ENCODE measurements at regions not wholly inside any gene's neighbourhood (a gene's known extent, or its start where the extent isn't known, plus 50 kb on each side); places are given as distances from the start of the nearest gene placed in this dataset.

DNA sequence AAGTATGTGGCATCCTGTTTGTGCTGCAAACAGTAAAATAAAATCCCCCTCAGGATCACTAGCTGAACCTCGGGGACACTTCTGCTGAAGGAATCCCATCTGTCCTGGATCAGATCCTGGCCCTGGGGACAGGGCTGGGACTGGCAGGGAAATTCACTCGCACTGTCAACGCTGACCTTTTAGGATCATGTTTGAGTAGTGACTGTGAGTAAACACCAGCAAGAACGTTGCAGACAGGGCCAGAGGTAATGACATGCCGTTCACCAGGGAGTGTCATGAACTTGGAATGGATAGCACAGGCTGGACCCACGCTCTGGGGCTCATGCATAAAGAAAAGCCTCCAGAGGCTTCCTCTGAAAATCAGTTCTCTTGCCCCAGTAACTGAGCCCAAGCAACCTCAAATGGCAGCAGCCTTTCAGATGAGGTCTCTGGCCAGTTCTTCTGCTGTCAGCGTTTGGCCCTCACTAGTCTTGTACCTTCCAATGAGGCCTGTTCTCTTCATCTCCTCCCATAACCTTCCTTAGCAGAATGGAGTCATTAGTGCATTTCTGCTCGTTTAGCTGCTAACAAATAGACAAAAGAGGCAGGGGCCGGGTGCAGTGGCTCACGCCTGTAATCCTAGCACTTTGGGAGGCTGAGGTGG lies 51.0 kb upstream of the BARX2 start:
- no CpG with 5 or more reads among the region's 10 CpGs for WGBS (ENCODE audit: extremely low coverage, insufficient coverage, low lambda C conversion rate)
- Histone ChIP-seq H3K9ac (ENCODE audit: low read length) (no peak overlapping the region), H3K4me3 (ENCODE audit: low read length) (no peak overlapping the region)

DNA sequence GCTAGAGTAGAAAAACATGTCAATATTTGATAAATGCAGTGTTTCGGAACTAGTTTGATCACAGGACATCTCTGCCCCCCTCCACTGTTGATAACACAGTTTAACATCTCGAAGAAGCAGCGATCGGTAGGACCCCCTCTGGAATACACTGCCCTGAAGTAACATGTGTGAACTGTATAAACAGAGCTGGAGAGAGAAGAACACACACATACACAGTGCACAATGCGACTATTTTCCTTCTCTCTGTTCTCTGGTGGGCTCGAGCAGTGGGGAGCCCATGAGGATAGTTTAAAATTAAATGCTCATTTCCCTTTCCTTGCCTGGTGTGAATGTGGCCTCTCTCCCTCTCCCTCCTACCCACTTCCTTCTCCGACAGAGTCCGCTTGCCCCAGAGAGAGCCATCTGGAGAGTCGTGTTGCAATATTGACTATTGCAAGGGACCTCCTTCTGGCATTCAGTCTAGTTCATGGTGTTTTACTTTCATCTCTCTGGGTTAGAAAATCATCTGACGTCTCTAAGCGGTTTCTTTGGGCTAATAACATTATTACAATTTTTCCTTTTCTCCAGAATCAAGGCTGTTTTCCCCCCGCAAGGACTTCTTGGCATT lies 51.6 kb upstream of the BARX2 start:
- Histone ChIP-seq H3K4ac (ENCODE audit: low read depth, low read length) (no peak overlapping the region), H4K8ac (ENCODE audit: low read depth, low read length) (no peak overlapping the region), H3K27me3 (ENCODE audit: insufficient read depth, low read length, poor library complexity) (no peaks in the 10 kb centered on the region), H2BK15ac (replicated peaks; ENCODE audit: low read depth) (no peak overlapping the region), H3K18ac (ENCODE audit: low read length) (no peak overlapping the region), H4K5ac (ENCODE audit: low read length) (no peak overlapping the region), H3K9ac (ENCODE audit: low read length) (no peak overlapping the region), H3K56ac (ENCODE audit: low read length) (no peak overlapping the region), H3K27ac (ENCODE audit: low read depth, low read length) (no peak overlapping the region), H3K79me1 (ENCODE audit: low read length) (no peaks in the 10 kb centered on the region), H3K4me2 (ENCODE audit: low read length) (no peak overlapping the region), H2BK5ac (ENCODE audit: low read length) (no peak overlapping the region), H3K4me1 (ENCODE audit: control insufficient read depth, low read depth, low read length) (no peaks in the 10 kb centered on the region), H2BK120ac (ENCODE audit: low read depth, low read length) (no peak overlapping the region), H3K23ac (ENCODE audit: low read length) (no peak overlapping the region), H3K36me3 (ENCODE audit: control insufficient read depth, insufficient read depth, low read length) (no peaks in the 10 kb centered on the region), H3K4me3 (ENCODE audit: low read length) (no peak overlapping the region), H3K79me2 (ENCODE audit: control insufficient read depth, insufficient read depth, low read length) (no peaks in the 10 kb centered on the region), H2AK5ac (ENCODE audit: low read length) (no peak overlapping the region)
- no peak for DNase-seq
- no CpG with 5 or more reads among the region's 12 CpGs for WGBS (ENCODE audit: extremely low coverage, insufficient coverage, low lambda C conversion rate)

More for the DNA sequence above, 51.0 kb upstream of the BARX2 start:
- Histone ChIP-seq H3K36me3 (ENCODE audit: control insufficient read depth, insufficient read depth, low read length) (no peaks in the 10 kb centered on the region), H3K4me2 (ENCODE audit: low read length) (no peak overlapping the region), H2BK120ac (ENCODE audit: low read depth, low read length) (no peak overlapping the region), H2AK5ac (ENCODE audit: low read length) (no peak overlapping the region), H3K56ac (ENCODE audit: low read length) (no peak overlapping the region), H2BK5ac (ENCODE audit: low read length) (no peak overlapping the region), H3K23ac (ENCODE audit: low read length) (no peak overlapping the region), H3K18ac (ENCODE audit: low read length) (no peak overlapping the region), H3K27me3 (ENCODE audit: insufficient read depth, low read length, poor library complexity) (no peaks in the 10 kb centered on the region), H3K79me1 (ENCODE audit: low read length) (no peaks in the 10 kb centered on the region), H4K8ac (ENCODE audit: low read depth, low read length) (no peak overlapping the region), H2BK15ac (replicated peaks; ENCODE audit: low read depth) (no peak overlapping the region), H3K79me2 (ENCODE audit: control insufficient read depth, insufficient read depth, low read length) (no peaks in the 10 kb centered on the region), H4K5ac (ENCODE audit: low read length) (no peak overlapping the region), H3K27ac (ENCODE audit: low read depth, low read length) (no peak overlapping the region), H3K4ac (ENCODE audit: low read depth, low read length) (no peak overlapping the region), H3K4me1 (ENCODE audit: control insufficient read depth, low read depth, low read length) (no peaks in the 10 kb centered on the region)
- DNase-seq = no peak

DNA sequence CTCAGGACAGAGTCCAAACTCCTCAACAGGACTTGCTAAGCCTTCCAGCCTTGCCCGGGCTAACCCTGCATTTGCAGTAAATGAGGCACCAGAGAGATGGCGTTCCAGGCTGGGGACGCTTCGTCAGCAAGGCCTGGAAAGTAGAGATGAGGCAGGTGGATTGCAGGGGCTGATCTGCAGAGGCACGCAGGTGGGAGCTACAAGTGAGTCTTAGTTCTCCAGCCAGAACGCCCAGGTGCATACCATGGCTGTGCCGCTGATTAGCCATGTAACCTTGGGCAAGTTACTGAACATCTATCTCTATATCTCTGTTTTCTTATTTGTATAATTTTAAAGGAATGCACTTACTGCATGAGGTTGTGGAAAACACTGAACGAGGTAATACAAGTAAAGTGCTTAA lies 52.7 kb upstream of the BARX2 start:
- Histone ChIP-seq H2BK120ac (ENCODE audit: low read depth, low read length) (no peak overlapping the region), H3K4me1 (ENCODE audit: control insufficient read depth, low read depth, low read length) (no peaks in the 10 kb centered on the region), H3K27me3 (ENCODE audit: insufficient read depth, low read length, poor library complexity) (no peaks in the 10 kb centered on the region), H3K27ac (ENCODE audit: low read depth, low read length) (no peak overlapping the region), H3K18ac (ENCODE audit: low read length) (no peak overlapping the region), H3K56ac (ENCODE audit: low read length) (no peak overlapping the region), H4K5ac (ENCODE audit: low read length) (no peak overlapping the region), H3K36me3 (ENCODE audit: control insufficient read depth, insufficient read depth, low read length) (no peaks in the 10 kb centered on the region), H3K79me1 (ENCODE audit: low read length) (no peaks in the 10 kb centered on the region), H2BK15ac (replicated peaks; ENCODE audit: low read depth) (no peak overlapping the region), H3K4ac (ENCODE audit: low read depth, low read length) (no peak overlapping the region), H3K9ac (ENCODE audit: low read length) (no peak overlapping the region), H3K4me2 (ENCODE audit: low read length) (no peak overlapping the region), H3K79me2 (ENCODE audit: control insufficient read depth, insufficient read depth, low read length) (no peaks in the 10 kb centered on the region), H2BK5ac (ENCODE audit: low read length) (no peak overlapping the region), H3K23ac (ENCODE audit: low read length) (no peak overlapping the region), H2AK5ac (ENCODE audit: low read length) (no peak overlapping the region), H4K8ac (ENCODE audit: low read depth, low read length) (no peak overlapping the region), H3K4me3 (ENCODE audit: low read length) (no peak overlapping the region)
- no peak for DNase-seq
- WGBS (ENCODE audit: extremely low coverage, insufficient coverage, low lambda C conversion rate) = no CpG with 5 or more reads among the region's 8 CpGs

DNA sequence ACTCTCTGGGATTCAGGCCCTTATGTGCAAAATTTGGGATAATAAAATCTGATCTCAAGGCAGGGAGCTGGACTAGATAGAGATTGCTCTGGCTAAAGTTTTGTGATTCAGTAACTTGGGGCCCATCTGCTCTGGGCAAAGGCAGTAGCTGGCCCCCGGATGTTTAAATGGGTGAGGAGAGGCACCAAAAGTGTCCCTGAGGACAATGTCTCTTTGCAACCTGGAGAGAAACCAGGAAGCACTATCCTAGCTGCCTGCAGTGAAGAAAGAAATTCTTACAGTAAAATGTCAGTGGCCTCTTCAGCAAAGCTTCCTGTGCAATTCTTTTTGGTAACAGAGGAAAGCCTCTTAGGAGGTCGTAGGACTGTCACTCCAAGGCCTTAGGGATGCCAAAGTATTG lies 54.6 kb upstream of the BARX2 start:
- H3K79me2 ChIP-seq (ENCODE audit: control insufficient read depth, insufficient read depth, low read length) = no peaks in the 10 kb centered on the region
- no peak overlapping the region for H3K4me2 ChIP-seq (ENCODE audit: low read length)
- H3K27ac ChIP-seq (ENCODE audit: low read depth, low read length) = no peak overlapping the region
- H2BK5ac ChIP-seq (ENCODE audit: low read length) = no peak overlapping the region
- H3K4me3 ChIP-seq (ENCODE audit: low read length) = no peak overlapping the region
- H4K5ac ChIP-seq (ENCODE audit: low read length) = no peak overlapping the region
- H4K8ac ChIP-seq (ENCODE audit: low read depth, low read length) = no peak overlapping the region
- H3K56ac ChIP-seq (ENCODE audit: low read length) = peak overlapping the region; percentile 39
- no peak overlapping the region for H3K9ac ChIP-seq (ENCODE audit: low read length)
- H3K4ac ChIP-seq (ENCODE audit: low read depth, low read length) = no peak overlapping the region
- WGBS (ENCODE audit: extremely low coverage, insufficient coverage, low lambda C conversion rate) = no CpG with 5 or more reads among the region's 2 CpGs
- no peak overlapping the region for H2AK5ac ChIP-seq (ENCODE audit: low read length)
- no peak overlapping the region for H3K18ac ChIP-seq (ENCODE audit: low read length)
- H3K36me3 ChIP-seq (ENCODE audit: control insufficient read depth, insufficient read depth, low read length) = no peaks in the 10 kb centered on the region
- no peak overlapping the region for H3K23ac ChIP-seq (ENCODE audit: low read length)
- no peak overlapping the region for H2BK120ac ChIP-seq (ENCODE audit: low read depth, low read length)
- H3K4me1 ChIP-seq (ENCODE audit: control insufficient read depth, low read depth, low read length) = peaks cover 4% of the 10 kb centered on the region
- H2BK15ac ChIP-seq (replicated peaks; ENCODE audit: low read depth) = no peak overlapping the region
- no peak for DNase-seq
- H3K27me3 ChIP-seq (ENCODE audit: insufficient read depth, low read length, poor library complexity) = no peaks in the 10 kb centered on the region
- H3K79me1 ChIP-seq (ENCODE audit: low read length) = no peaks in the 10 kb centered on the region

DNA sequence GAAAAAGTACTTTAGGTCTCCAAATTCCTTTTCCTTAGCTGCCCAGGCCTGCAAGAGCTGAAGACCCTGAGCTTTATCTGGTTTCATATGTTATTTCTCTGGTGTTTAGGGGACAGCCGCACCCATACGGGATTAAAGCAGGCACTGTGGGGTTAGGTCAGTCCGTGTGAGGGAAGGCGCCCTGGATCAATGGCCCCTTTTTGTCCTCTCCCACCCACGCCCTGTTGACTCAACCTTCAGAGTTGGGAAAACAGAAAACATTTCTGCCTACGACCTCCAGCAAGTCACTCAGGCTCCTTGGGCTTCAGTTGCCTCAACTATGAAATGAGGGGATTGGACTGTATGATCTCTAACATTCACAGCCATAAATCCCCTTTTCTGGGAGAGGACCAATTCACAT lies 55.2 kb upstream of the BARX2 start:
- Histone ChIP-seq H3K79me2 (ENCODE audit: control insufficient read depth, insufficient read depth, low read length) (no peaks in the 10 kb centered on the region), H3K27ac (ENCODE audit: low read depth, low read length) (no peak overlapping the region), H2AK5ac (ENCODE audit: low read length) (no peak overlapping the region), H3K79me1 (ENCODE audit: low read length) (no peaks in the 10 kb centered on the region), H3K4me3 (ENCODE audit: low read length) (no peak overlapping the region), H4K8ac (ENCODE audit: low read depth, low read length) (no peak overlapping the region), H4K5ac (ENCODE audit: low read length) (no peak overlapping the region), H3K23ac (ENCODE audit: low read length) (no peak overlapping the region), H2BK120ac (ENCODE audit: low read depth, low read length) (no peak overlapping the region), H3K27me3 (ENCODE audit: insufficient read depth, low read length, poor library complexity) (no peaks in the 10 kb centered on the region), H3K18ac (ENCODE audit: low read length) (no peak overlapping the region), H3K4me1 (ENCODE audit: control insufficient read depth, low read depth, low read length) (peaks cover 4% of the 10 kb centered on the region), H3K4me2 (ENCODE audit: low read length) (no peak overlapping the region), H3K9ac (ENCODE audit: low read length) (no peak overlapping the region), H3K4ac (ENCODE audit: low read depth, low read length) (no peak overlapping the region), H3K36me3 (ENCODE audit: control insufficient read depth, insufficient read depth, low read length) (no peaks in the 10 kb centered on the region), H2BK15ac (replicated peaks; ENCODE audit: low read depth) (no peak overlapping the region), H3K56ac (ENCODE audit: low read length) (no peak overlapping the region), H2BK5ac (ENCODE audit: low read length) (no peak overlapping the region)
- DNase-seq = no peak
- WGBS (ENCODE audit: extremely low coverage, insufficient coverage, low lambda C conversion rate) = no CpG with 5 or more reads among the region's 6 CpGs

DNA sequence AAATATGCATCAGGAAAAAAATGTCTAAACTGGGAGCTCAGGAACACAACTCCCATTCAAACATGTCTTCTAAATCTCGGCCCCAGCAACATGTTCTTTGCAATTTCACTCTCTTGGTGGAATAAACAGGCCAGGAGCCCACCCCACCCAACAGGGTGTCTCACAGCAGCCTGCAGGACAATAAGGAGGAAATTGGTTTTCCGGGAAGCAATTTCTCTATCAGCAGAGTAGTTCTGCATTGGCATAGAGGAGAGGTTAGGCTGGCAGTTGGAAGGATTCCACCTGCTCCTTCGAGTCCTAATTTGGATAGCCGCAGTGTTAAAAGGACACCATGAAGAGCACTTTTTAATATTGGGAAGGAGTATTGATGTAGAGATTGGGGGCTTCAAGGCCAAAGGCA lies 55.9 kb upstream of the BARX2 start:
- Histone ChIP-seq H4K5ac (ENCODE audit: low read length) (no peak overlapping the region), H3K27ac (ENCODE audit: low read depth, low read length) (no peak overlapping the region), H3K18ac (ENCODE audit: low read length) (no peak overlapping the region), H3K56ac (ENCODE audit: low read length) (no peak overlapping the region), H3K23ac (ENCODE audit: low read length) (no peak overlapping the region), H3K79me1 (ENCODE audit: low read length) (no peaks in the 10 kb centered on the region), H2BK120ac (ENCODE audit: low read depth, low read length) (no peak overlapping the region), H3K4me2 (ENCODE audit: low read length) (no peak overlapping the region), H4K8ac (ENCODE audit: low read depth, low read length) (no peak overlapping the region), H3K27me3 (ENCODE audit: insufficient read depth, low read length, poor library complexity) (no peaks in the 10 kb centered on the region), H3K4me1 (ENCODE audit: control insufficient read depth, low read depth, low read length) (peaks cover 4% of the 10 kb centered on the region), H3K36me3 (ENCODE audit: control insufficient read depth, insufficient read depth, low read length) (no peaks in the 10 kb centered on the region), H3K4me3 (ENCODE audit: low read length) (no peak overlapping the region), H3K4ac (ENCODE audit: low read depth, low read length) (no peak overlapping the region), H2BK15ac (replicated peaks; ENCODE audit: low read depth) (no peak overlapping the region), H2AK5ac (ENCODE audit: low read length) (no peak overlapping the region), H3K79me2 (ENCODE audit: control insufficient read depth, insufficient read depth, low read length) (no peaks in the 10 kb centered on the region), H2BK5ac (ENCODE audit: low read length) (no peak overlapping the region), H3K9ac (ENCODE audit: low read length) (no peak overlapping the region)
- DNase-seq = no peak
- WGBS (ENCODE audit: extremely low coverage, insufficient coverage, low lambda C conversion rate) = no CpG with 5 or more reads among the region's 4 CpGs

All from mesendoderm (in vitro differentiated cells).